Activated naive CD8-positive, alpha-beta T cell treated with anti-CD3 and anti-CD28 coated beads, Interleukin-2, amount 10 ng/mL, durations not matched to agents 7 days and 5 days (primary cell): ENCODE measurements at regions not wholly inside any gene's neighbourhood (a gene's known extent, or its start where the extent isn't known, plus 50 kb on each side); places are given as distances from the start of the nearest gene placed in this dataset.

Experiments used
- ATAC-seq: fragments of 150-1000 bp; cut with Tn5 transposase; one replicate; pipeline ENCODE4 v1.10.0; 2021; ENCODE audit warnings: low read depth, moderate library complexity
- POLR2A ChIA-PET: fragments of 350-600 bp; sonication (Branson Sonifier 250); formaldehyde crosslinking; loops from one replicate; lab custom pipeline; 2021; ENCODE audit warnings: antibody characterized with exemption; lab: Charles Lee
- DNase-seq: peaks from one replicate; pipeline ENCODE4 v3.0.0; 2021
- H3K27ac Mint-ChIP-seq: one replicate; pipeline ENCODE4 v1.8.0; 2022; ENCODE audit warnings: mild to moderate bottlenecking, mixed read lengths
- H3K27me3 Mint-ChIP-seq: one replicate; pipeline ENCODE4 v1.8.0; 2022; ENCODE audit warnings: mild to moderate bottlenecking, moderate library complexity, mixed read lengths
- H3K36me3 Mint-ChIP-seq: one replicate; pipeline ENCODE4 v1.8.0; 2021; ENCODE audit warnings: mild to moderate bottlenecking, mixed read lengths
- H3K4me1 Mint-ChIP-seq: one replicate; pipeline ENCODE4 v1.8.0; 2021; ENCODE audit warnings: mixed read lengths
- H3K4me3 Mint-ChIP-seq: one replicate; pipeline ENCODE4 v1.8.0; 2022; ENCODE audit warnings: mild to moderate bottlenecking, moderate library complexity, mixed read lengths
- H3K9me3 Mint-ChIP-seq: one replicate; pipeline ENCODE4 v1.8.0; 2021; ENCODE audit warnings: mixed read lengths

DNA sequence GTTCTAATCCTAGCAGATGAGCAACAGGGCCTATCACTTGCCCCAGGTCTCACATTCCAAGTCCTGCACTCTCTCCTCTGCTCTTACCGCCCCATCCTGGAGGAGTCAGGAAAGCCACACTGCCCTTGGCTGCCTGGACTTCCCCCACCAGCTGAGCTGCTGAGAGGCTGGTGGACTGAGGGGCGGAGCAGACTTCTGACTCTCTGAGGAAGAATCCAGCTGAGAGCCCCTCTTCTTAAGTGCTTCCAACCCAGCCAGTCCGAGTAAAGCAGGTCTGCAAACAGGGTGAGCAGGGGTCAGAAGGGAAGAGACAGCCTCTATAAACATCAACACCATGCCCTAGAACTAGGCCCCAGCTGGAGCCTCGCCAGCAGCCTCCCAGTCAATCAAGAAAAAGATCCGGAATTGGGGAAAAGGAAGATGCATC, 92.4 kb upstream of the TMEM72 start:
- ATAC-seq = no peak
- no peak overlapping the region for H3K27ac Mint-ChIP-seq
- POLR2A ChIA-PET = no interaction called here
- no peak for DNase-seq
- H3K4me1 Mint-ChIP-seq = no peaks in the 10 kb centered on the region
- H3K36me3 Mint-ChIP-seq = peaks cover 1% of the 10 kb centered on the region
- H3K4me3 Mint-ChIP-seq = no peak overlapping the region
- H3K9me3 Mint-ChIP-seq = no peaks in the 10 kb centered on the region
- H3K27me3 Mint-ChIP-seq = peaks cover 4% of the 10 kb centered on the region

DNA sequence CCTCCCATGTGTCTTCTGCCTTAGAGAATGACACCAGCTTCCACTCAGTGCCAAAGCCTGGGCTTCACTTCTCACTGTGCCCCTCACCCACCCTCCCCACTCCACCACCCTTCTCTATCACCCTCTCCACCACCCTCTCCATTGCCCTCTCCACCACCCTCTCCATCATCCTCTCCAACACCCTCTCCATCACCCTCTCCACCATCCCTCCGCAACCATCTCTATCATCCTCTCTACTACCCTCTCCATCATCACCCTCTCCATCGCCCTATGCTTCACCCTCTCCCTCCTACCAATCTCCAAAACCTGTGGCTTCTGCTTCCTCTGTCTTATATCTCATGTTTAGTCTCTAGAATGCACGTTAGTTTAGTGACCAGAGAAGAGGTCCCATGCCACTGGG, 91.0 kb upstream of the TMEM72 start:
- no peak overlapping the region for H3K27ac Mint-ChIP-seq
- no peaks in the 10 kb centered on the region for H3K36me3 Mint-ChIP-seq
- no peak for ATAC-seq
- H3K4me3 Mint-ChIP-seq = no peak overlapping the region
- peaks cover 4% of the 10 kb centered on the region for H3K27me3 Mint-ChIP-seq
- DNase-seq = no peak
- POLR2A ChIA-PET = no interaction called here
- no peaks in the 10 kb centered on the region for H3K4me1 Mint-ChIP-seq
- H3K9me3 Mint-ChIP-seq = no peaks in the 10 kb centered on the region

DNA sequence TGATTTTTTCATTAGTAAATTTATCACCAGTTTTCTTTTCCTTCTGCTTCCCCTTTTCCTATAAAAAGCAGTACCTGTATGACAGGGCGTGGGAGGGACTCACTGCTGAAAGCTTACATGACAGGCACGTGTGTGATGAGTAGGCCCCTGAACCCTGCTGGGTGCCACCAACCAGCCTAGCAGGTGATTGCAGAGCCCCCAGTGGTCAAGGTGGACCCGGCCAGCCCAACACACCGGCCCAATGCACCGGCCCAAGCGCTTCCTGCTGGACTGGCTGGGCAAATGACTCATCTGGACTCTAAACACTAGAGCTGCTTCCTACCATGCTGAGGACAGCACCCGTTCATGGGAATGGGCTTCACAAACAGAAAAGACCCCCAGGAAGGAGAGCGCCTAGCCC, 89.8 kb upstream of the TMEM72 start:
- Mint-ChIP-seq H3K36me3 (no peaks in the 10 kb centered on the region), H3K4me3 (no peak overlapping the region), H3K27me3 (peaks cover 4% of the 10 kb centered on the region), H3K27ac (no peak overlapping the region), H3K9me3 (no peaks in the 10 kb centered on the region), H3K4me1 (no peaks in the 10 kb centered on the region)
- DNase-seq (no peak), ATAC-seq (no peak)
- POLR2A ChIA-PET = no interaction called here

DNA sequence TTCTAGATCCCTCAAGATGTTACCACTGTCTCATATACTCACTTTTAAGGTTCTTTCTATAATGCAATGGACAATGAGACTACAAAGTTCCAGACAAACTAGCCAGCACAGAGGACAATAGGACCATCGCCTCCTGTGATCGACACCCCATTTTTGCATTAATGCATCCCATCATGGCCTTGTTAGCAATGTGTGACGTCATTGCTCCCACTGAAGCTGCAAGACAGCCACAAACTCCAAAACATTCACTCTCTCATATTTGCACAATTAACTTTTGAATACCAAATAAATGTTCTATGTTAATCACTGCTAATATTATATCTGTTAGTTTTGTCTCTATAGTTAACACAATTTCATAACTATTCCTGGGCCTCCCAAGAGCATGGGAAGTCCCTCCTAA, 88.8 kb upstream of the TMEM72 start:
- H3K27ac Mint-ChIP-seq = no peak overlapping the region
- H3K36me3 Mint-ChIP-seq = no peaks in the 10 kb centered on the region
- DNase-seq (no peak), ATAC-seq (no peak)
- no peaks in the 10 kb centered on the region for H3K9me3 Mint-ChIP-seq
- POLR2A ChIA-PET = no interaction called here
- no peak overlapping the region for H3K4me3 Mint-ChIP-seq
- H3K4me1 Mint-ChIP-seq = no peaks in the 10 kb centered on the region
- peaks cover 2% of the 10 kb centered on the region for H3K27me3 Mint-ChIP-seq

DNA sequence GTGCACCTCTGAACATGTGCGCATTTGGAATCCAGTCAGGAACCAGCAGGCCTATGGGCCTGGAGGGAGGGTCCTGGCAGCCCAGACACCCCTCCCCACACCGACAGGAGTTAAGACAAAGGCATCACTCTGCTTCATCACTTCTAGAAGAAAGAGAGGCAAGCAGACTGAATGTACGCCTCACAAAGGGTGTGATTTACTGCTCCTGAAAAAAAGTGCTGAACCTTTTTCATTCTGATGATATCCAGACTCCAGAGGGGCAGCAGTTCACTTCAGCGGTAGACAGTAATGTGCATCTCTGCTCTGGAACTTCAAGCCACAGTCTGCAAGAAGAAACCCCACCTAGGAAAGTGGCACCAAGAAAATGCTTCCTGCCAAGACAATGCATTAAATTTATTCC, 88.2 kb upstream of the TMEM72 start:
- ATAC-seq (no peak), DNase-seq (no peak)
- Mint-ChIP-seq H3K36me3 (no peaks in the 10 kb centered on the region), H3K4me1 (no peaks in the 10 kb centered on the region), H3K4me3 (no peak overlapping the region), H3K9me3 (no peaks in the 10 kb centered on the region), H3K27me3 (peaks cover 3% of the 10 kb centered on the region), H3K27ac (no peak overlapping the region)
- POLR2A ChIA-PET = no interaction called here

DNA sequence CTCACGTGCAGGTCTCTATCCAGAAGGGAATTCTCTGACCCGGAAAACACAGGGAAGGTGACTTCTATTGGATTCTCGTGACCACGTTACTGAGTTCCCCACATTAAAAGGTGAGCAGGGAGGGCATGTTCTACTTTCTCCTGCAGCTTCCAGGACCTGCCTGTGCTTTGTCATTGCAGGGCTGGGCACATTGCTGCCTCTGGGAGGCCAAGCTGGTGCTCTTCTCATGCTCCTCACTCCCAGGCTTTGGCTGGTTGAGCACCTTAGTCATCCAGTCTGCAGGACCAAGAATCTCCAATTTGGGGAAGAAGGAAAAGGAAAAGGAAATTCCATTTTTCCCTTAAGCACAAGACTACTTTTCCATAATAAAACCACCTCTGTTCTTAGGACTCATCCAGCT, 86.5 kb upstream of the TMEM72 start:
- H3K27ac Mint-ChIP-seq = no peak overlapping the region
- H3K9me3 Mint-ChIP-seq = no peaks in the 10 kb centered on the region
- H3K4me3 Mint-ChIP-seq = no peak overlapping the region
- H3K36me3 Mint-ChIP-seq = no peaks in the 10 kb centered on the region
- ATAC-seq (no peak), DNase-seq (no peak)
- H3K4me1 Mint-ChIP-seq = no peaks in the 10 kb centered on the region
- H3K27me3 Mint-ChIP-seq = peaks cover 4% of the 10 kb centered on the region
- POLR2A ChIA-PET = no interaction called here

DNA sequence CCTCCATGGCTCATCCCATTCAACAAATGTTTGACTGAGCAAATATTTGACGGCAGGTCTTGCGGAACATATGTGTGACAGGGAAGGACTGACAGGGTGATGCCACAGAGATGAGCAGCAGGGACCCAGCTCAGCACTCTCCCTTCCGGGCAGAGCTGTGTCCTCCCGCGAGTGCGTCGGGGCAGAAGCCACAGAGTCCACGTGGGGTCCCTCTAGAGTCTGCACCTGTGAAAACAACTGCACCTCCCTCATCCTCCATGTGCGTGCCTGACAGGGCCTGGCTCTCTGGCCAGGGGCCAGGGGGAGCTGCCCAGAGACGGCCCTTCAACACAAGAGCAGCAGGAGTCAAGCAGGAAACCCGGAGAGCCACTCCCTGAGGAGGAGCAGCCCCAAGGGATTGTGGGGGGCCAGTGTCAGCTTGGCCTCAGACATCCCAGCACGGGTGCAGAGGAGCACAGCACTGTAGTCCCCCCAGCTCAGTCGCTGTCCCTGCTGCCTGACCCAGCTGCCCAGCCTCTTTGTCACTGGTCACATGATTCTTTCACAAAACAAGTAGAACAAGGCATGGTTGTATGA, 83.6 kb upstream of the TMEM72 start:
- no peaks in the 10 kb centered on the region for H3K4me1 Mint-ChIP-seq
- no peaks in the 10 kb centered on the region for H3K36me3 Mint-ChIP-seq
- no peak overlapping the region for H3K4me3 Mint-ChIP-seq
- no peak for DNase-seq
- POLR2A ChIA-PET = no interaction called here
- no peak for ATAC-seq
- no peaks in the 10 kb centered on the region for H3K9me3 Mint-ChIP-seq
- peaks cover 7% of the 10 kb centered on the region for H3K27me3 Mint-ChIP-seq
- H3K27ac Mint-ChIP-seq = no peak overlapping the region

DNA sequence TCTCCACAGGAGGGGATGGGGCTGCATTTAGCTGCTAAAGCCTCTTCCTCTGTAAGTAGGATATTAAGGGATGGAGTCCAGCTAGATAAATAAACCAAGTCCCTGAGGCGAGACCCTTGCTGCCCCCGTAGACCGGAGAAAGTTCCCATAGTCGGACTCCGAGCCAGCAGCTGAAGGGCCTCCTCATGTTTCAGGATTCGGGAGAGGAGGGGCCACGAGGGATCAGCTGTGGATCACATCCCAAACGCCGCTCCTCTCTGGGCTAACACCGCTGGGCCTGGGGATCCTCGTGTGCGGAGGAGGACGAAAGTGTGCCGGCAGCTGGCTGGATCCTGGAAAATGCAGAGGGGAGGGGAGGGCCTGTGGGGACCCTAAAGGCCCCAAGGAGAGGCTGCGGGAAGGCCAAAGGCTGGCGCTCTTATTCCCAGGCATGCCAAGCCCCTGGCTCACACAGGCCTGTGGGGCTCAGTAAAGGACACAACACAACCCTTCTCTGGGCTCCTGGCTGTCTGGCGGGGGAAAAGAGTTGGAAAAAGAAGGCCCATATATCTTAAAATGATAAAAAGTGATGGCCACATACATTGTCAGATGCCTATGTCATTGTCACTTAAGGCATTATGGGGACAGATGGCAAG, 82.5 kb upstream of the TMEM72 start:
- H3K36me3 Mint-ChIP-seq = no peaks in the 10 kb centered on the region
- peaks cover 7% of the 10 kb centered on the region for H3K27me3 Mint-ChIP-seq
- DNase-seq (no peak), ATAC-seq (no peak)
- no peaks in the 10 kb centered on the region for H3K9me3 Mint-ChIP-seq
- no peak overlapping the region for H3K4me3 Mint-ChIP-seq
- H3K4me1 Mint-ChIP-seq = no peaks in the 10 kb centered on the region
- POLR2A ChIA-PET = no interaction called here
- H3K27ac Mint-ChIP-seq = no peak overlapping the region

DNA sequence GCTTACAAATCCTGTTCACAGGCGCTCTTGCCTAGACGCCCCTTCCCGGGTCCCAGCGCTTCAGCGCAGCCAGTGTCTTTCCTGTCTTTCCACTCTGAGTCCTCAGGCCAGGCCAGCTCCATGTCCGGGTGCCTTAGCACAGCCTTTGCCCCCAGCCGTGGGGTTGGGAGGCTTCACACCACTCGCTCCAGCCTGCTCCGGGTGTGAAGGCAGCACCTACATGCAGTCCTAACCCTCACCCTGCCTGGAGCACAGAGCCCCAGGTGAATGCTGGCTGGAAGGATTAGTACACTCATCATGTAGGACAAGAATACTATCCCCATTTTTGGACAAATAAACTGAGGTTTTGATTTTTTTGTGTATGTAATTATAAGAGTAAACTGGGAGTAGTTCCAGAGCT, 81.7 kb upstream of the TMEM72 start:
- Mint-ChIP-seq H3K4me3 (no peak overlapping the region), H3K27ac (no peak overlapping the region), H3K9me3 (no peaks in the 10 kb centered on the region), H3K4me1 (no peaks in the 10 kb centered on the region), H3K27me3 (peaks cover 7% of the 10 kb centered on the region), H3K36me3 (no peaks in the 10 kb centered on the region)
- POLR2A ChIA-PET = no interaction called here
- DNase-seq (no peak), ATAC-seq (no peak)

DNA sequence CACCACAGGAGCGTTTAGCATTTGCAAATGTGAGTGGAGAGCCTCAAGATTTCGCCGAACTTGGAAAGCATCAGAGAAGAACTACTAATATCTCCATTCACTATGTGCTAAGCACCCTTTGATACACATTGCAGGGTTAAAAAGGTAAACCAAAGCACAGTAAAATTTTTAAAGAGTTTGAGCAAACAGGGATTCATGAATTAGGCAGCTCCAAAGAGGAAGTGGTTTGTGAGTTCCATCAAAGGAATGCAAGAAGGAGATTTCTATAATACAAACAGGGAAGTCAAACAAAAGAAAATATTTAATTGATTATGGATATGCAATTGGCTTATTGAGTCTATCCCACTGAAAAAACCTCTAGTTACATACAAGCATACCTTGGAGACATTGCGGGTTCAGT, 81.1 kb upstream of the TMEM72 start:
- Mint-ChIP-seq H3K9me3 (no peaks in the 10 kb centered on the region), H3K4me3 (no peak overlapping the region), H3K27ac (no peak overlapping the region), H3K36me3 (no peaks in the 10 kb centered on the region), H3K4me1 (no peaks in the 10 kb centered on the region), H3K27me3 (peaks cover 5% of the 10 kb centered on the region)
- no peak for ATAC-seq
- POLR2A ChIA-PET = no interaction called here
- no peak for DNase-seq

DNA sequence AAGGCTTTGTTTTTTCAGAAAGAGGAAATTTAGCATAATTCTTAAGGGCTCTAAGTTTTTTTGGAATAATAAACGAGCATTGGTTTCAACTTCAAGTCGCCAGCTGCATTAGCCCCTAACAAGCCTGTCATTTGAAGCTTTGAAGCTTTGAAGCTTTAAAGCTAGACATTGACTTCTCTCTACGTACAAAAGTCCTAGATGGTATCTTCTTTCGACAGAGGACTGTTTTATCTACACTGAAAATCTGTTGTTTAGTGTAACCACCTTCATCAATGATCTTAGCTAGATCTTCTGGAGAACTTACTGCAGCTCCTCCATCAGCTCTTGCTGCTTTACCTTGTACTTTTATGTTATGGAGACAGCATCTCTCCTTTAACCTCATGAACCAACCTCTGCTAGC, 79.6 kb upstream of the TMEM72 start:
- no peaks in the 10 kb centered on the region for H3K36me3 Mint-ChIP-seq
- H3K4me3 Mint-ChIP-seq = no peak overlapping the region
- POLR2A ChIA-PET = no interaction called here
- ATAC-seq = no peak
- DNase-seq = no peak
- no peaks in the 10 kb centered on the region for H3K9me3 Mint-ChIP-seq
- no peak overlapping the region for H3K27ac Mint-ChIP-seq
- H3K27me3 Mint-ChIP-seq = peaks cover 5% of the 10 kb centered on the region
- H3K4me1 Mint-ChIP-seq = no peaks in the 10 kb centered on the region

DNA sequence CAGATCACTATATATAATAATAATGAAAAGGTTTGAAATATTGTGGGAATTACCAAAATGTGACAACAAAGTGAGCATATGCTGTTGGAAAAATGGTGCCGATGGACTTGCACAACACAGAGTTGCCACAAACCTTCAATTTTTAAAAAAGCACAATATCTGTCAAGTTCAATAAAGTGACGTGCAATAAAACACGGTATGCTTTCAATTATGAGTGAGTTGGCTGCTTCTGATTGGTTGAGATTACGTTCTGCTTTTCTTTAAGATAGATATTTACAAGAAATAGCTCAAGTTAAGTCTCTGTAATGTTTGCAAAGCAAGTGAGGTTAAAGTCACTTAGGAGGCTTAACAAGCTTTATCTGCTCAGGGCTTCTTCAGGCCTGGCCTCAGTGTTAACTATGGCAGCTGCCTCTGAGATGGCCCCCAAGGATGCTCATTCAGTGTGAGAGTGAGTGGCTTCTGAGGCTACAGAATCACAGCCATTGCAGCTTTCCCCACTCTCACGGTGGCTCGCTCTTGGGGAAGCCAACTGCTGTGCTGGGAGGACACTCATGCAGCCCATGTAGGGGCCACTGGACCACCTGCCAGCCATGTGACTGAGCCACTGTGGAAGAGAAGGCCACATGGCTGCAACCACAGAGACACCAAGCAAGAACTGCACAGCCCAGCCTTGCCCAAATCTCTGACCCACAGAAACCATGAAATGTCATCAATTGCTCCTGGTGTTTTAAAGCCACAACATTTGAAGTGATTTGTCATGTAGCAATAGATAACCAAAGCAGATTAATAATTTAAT, 78.3 kb upstream of the TMEM72 start:
- H3K27ac Mint-ChIP-seq = no peak overlapping the region
- POLR2A ChIA-PET = no interaction called here
- no peak for DNase-seq
- H3K4me3 Mint-ChIP-seq = no peak overlapping the region
- no peaks in the 10 kb centered on the region for H3K9me3 Mint-ChIP-seq
- no peak for ATAC-seq
- H3K36me3 Mint-ChIP-seq = no peaks in the 10 kb centered on the region
- H3K27me3 Mint-ChIP-seq = peaks cover 12% of the 10 kb centered on the region
- H3K4me1 Mint-ChIP-seq = no peaks in the 10 kb centered on the region

DNA sequence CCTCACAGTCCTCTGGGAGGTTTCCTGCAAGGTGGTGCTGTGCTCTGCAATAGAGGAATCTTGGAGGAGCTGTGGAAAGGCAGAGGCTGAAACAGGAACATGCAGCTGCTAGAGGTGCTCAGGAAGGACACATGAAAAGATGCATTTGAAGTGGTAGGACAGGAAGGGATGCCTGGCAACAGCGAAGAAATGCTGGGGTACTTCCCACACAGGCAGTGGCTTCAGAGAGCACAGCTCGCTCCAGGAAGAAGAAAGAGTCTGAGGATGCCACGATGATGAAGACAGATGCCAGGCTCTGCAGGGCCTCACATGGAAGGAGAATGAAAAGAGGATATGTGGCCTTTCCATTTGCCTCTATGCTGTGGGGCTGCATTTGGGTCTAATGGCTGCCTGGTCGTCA, 77.0 kb upstream of the TMEM72 start:
- no peak overlapping the region for H3K27ac Mint-ChIP-seq
- H3K27me3 Mint-ChIP-seq = peaks cover 11% of the 10 kb centered on the region
- no peaks in the 10 kb centered on the region for H3K36me3 Mint-ChIP-seq
- no peak for ATAC-seq
- H3K9me3 Mint-ChIP-seq = no peaks in the 10 kb centered on the region
- no peak overlapping the region for H3K4me3 Mint-ChIP-seq
- DNase-seq = no peak
- POLR2A ChIA-PET = no interaction called here
- no peaks in the 10 kb centered on the region for H3K4me1 Mint-ChIP-seq

DNA sequence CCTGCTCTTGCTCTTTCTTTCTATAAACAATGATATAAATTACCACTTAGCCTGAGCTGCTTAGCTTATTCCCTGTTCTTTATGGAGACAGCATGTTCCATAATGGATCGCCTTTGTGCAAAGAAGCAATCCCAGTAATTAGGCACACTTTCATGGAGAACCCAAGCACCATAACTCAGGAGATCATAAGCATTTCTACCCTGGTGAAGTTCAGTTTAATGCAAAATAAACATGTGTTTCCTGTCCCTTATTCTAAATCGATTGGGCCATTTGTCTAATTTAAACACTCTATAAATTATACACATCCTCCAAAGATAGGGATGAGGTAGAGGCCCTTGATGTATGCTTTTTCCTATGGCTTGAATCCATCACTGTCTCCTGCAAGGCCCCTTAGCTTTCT, 75.8 kb upstream of the TMEM72 start:
- H3K4me1 Mint-ChIP-seq = no peaks in the 10 kb centered on the region
- POLR2A ChIA-PET = no interaction called here
- H3K9me3 Mint-ChIP-seq = no peaks in the 10 kb centered on the region
- no peak overlapping the region for H3K4me3 Mint-ChIP-seq
- peaks cover 11% of the 10 kb centered on the region for H3K27me3 Mint-ChIP-seq
- no peaks in the 10 kb centered on the region for H3K36me3 Mint-ChIP-seq
- ATAC-seq = no peak
- DNase-seq = no peak
- H3K27ac Mint-ChIP-seq = no peak overlapping the region
